Pancreas (tissue), 10 donors: ENCODE measurements at regions not wholly inside any gene's neighbourhood (a gene's known extent, or its start where the extent isn't known, plus 50 kb on each side); places are given as distances from the start of the nearest gene placed in this dataset.
"Not testable (repeated sequence)": the region's sequence is repeated elsewhere in the genome, so short reads cannot be mapped to it uniquely, and the experiment has no call there.

Source experiments
- ATAC-seq, 4 donors: fragments of 200-7000 bp; cut with Tn5 transposase; one replicate each; pipeline versions ENCODE4 v1.8.0 to v1.9.1; 2020; ENCODE audit warnings: mild to moderate bottlenecking in 4 of 4, moderate library complexity in 4 of 4
- DNase-seq, 6 donors: peaks; one replicate each; pipeline ENCODE4 v3.0.0-alpha.2; 2020
- FAIRE-seq: peaks from 2 replicates; lab custom pipeline; 2012; peaks lifted over from hg19 to GRCh38; lab: Jason Lieb, UNC
- H3K27ac ChIP-seq, 4 donors: fragments of 200-600 bp; sonication (generic); 1 replicate in 3 of 4; 2 replicates in 1 of 4; pipeline versions ENCODE4 v1.5.0 to v1.8.0; 2020
- H3K27me3 ChIP-seq, 4 donors: fragments of 200-600 bp; one replicate each; pipeline ENCODE4 v1.8.0; 2021
- H3K36me3 ChIP-seq, 3 donors: fragments of 200-600 bp; sonication (generic) in 1 of 3; one replicate each; pipeline versions ENCODE4 v1.5.0 to v1.8.0; 2020 to 2021
- H3K4me1 ChIP-seq, 3 donors: fragments of 200-600 bp; one replicate each; pipeline ENCODE4 v1.8.0; 2021
- H3K4me3 ChIP-seq, 4 donors: fragments of 200-600 bp; sonication (generic) in 2 of 4; one replicate each; pipeline versions ENCODE4 v1.5.0 to v1.8.0; 2020 to 2021
- H3K9me3 ChIP-seq, 4 donors: fragments of 200-600 bp; one replicate each; pipeline ENCODE4 v1.8.0; 2021
- CTCF ChIP-seq, 4 donors: fragments of 200-600 bp; sonication (generic) in 3 of 4; IDR thresholded peaks; one replicate each; pipeline versions ENCODE4 v1.5.0 to v1.8.0; 2021; ENCODE audit warnings: antibody characterized with exemption in 4 of 4
- WGBS, 2 donors: extraction: QIAGEN DNeasy Blood & Tissue Kit; methylation state at CpG; one replicate each; pipeline ENCODE4 v1.1.7; 2013; 5-methylcytosine and 5-hydroxymethylcytosine counted together
- intact Hi-C, 3 donors: fragments of 100-400 bp; cut with DNase I; formaldehyde crosslinking; loops; one replicate each; pipeline versions ENCODE4 v1.11.1 to v1.14.2; 2022
- donor health status: healthy with polysubstance abuse.
- donor health status: DM: no; HTN: no; CAD: no; lungs with moderate emphysema.
- donor health status: DM: no; HTN: no; CAD: no.
- donor health status: control.
- donor health status: control.
- donor health status: Bipolar disorder and iron deficiency.
- donor health status: DM: yes; HTN: yes; CAD: no.
- donor health status: DM: no; HTN: no; CAD: no.
- donor health status: DM: no; HTN: no; CAD: no.
- donor health status: DM: yes; HTN: yes; CAD: no.

- no peak for FAIRE-seq
- WGBS, 2 donors, result 81 to 83% methylated on average over 2 of the region's 2 CpGs
- Histone ChIP-seq H3K36me3 (no peaks in the 10 kb centered on the region), H3K27ac (no peak overlapping the region), H3K9me3 (no peaks in the 10 kb centered on the region), H3K4me3 (no peak overlapping the region), H3K27me3 (peaks cover 0 to 3% (median 0%) of the 10 kb centered on the region in 4 donors), H3K4me1 (no peaks in the 10 kb centered on the region)
- TF ChIP-seq CTCF (IDR thresholded peaks at IDR 0.05), result no peak
- intact Hi-C loops, result no loop called here
- DNase-seq, result no peak
- ATAC-seq, result no peak
These were observed 119.4 kb upstream of the CACUL1 start for GRCh38 chr10:118874171-118874570.

- no peaks in the 10 kb centered on the region for H3K36me3 ChIP-seq
- intact Hi-C loops, result no loop called here
- DNase-seq, result no peak
- no peak for ATAC-seq
- peaks cover 0 to 3% (median 0%) of the 10 kb centered on the region in 4 donors for H3K27me3 ChIP-seq
- H3K4me1 ChIP-seq, result no peaks in the 10 kb centered on the region
- no peak overlapping the region for H3K27ac ChIP-seq
- no peak for FAIRE-seq
- H3K9me3 ChIP-seq, result no peaks in the 10 kb centered on the region
- WGBS, 2 donors, result 86 to 90% methylated on average over 1 of the region's 1 CpG
- no peak overlapping the region for H3K4me3 ChIP-seq
- no peak for TF ChIP-seq CTCF (IDR thresholded peaks at IDR 0.05)
These were observed 120.3 kb upstream of the CACUL1 start for GRCh38 chr10:118875087-118875486.

- intact Hi-C loops, result no loop called here
- no peak for FAIRE-seq
These were observed 128.0 kb upstream of the CACUL1 start for GRCh38 chr10:118882741-118883140.

GRCh38 chr10:118892255-118892654 lies 137.3 kb upstream of the NANOS1 start:
- 30 to 46% methylated on average over 1 of the region's 1 CpG for WGBS, 2 donors

More at GRCh38 chr10:118882741-118883140, 128.0 kb upstream of the CACUL1 start:
- WGBS, 2 donors, result 78 to 85% methylated on average over 2 of the region's 2 CpGs
- Histone ChIP-seq H3K4me1 (no peaks in the 10 kb centered on the region), H3K36me3 (no peaks in the 10 kb centered on the region), H3K9me3 (no peaks in the 10 kb centered on the region), H3K4me3 (no peak overlapping the region), H3K27me3 (peaks cover 0 to 3% (median 0%) of the 10 kb centered on the region in 4 donors), H3K27ac (no peak overlapping the region)
- TF ChIP-seq CTCF (IDR thresholded peaks at IDR 0.05), result no peak
- no peak for ATAC-seq
- no peak for DNase-seq

GRCh38 chr10:118894891-118895290 lies 134.6 kb upstream of the NANOS1 start:
- H3K27ac ChIP-seq, FAIRE-seq: not testable (repeated sequence)

More at GRCh38 chr10:118892255-118892654, 137.3 kb upstream of the NANOS1 start:
- Histone ChIP-seq H3K4me1 (no peaks in the 10 kb centered on the region), H3K27ac (no peak overlapping the region), H3K36me3 (no peaks in the 10 kb centered on the region), H3K4me3 (no peak overlapping the region), H3K27me3 (no peaks in the 10 kb centered on the region), H3K9me3 (no peaks in the 10 kb centered on the region)
- intact Hi-C loops, result no loop called here
- DNase-seq, result no peak
- no peak for TF ChIP-seq CTCF (IDR thresholded peaks at IDR 0.05)
- ATAC-seq, result no peak
- no peak for FAIRE-seq

More at GRCh38 chr10:118894891-118895290, 134.6 kb upstream of the NANOS1 start:
- WGBS, 2 donors, result 89 to 93% methylated on average over 16 to 24 of the region's 25 CpGs
- ATAC-seq, DNase-seq, H3K36me3 ChIP-seq, H3K27me3 ChIP-seq, H3K4me3 ChIP-seq, intact Hi-C loops, H3K9me3 ChIP-seq, H3K4me1 ChIP-seq: not testable (repeated sequence)
